SK-N-SH treated with all-trans-retinoic acid at 6 μM for 48 hours (cell line): ENCODE measurements at regions not wholly inside any gene's neighbourhood (a gene's known extent, or its start where the extent isn't known, plus 50 kb on each side); places are given as distances from the start of the nearest gene placed in this dataset.

ENCODE experiments used
- ARNTL ChIP-seq: fragments of 450-650 bp; formaldehyde crosslinking; IDR thresholded peaks from 2 replicates; pipeline ENCODE4 v1.5.0; 2020; ENCODE audit warnings: low read depth, mild to moderate bottlenecking, moderate library complexity, borderline replicate concordance
- CREB5 ChIP-seq: fragments of 250-450 bp; sonication (Bioruptor Pico); IDR thresholded peaks from 2 replicates; pipeline ENCODE4 v1.5.1; 2020; ENCODE audit warnings: low read depth, mild to moderate bottlenecking, moderate library complexity
- CSDC2 ChIP-seq: fragments of 250-450 bp; sonication (Bioruptor Pico); IDR thresholded peaks from 2 replicates; pipeline ENCODE4 v1.5.0; 2020; ENCODE audit warnings: mild to moderate bottlenecking, moderate library complexity
- GLIS3 ChIP-seq: fragments of 250-450 bp; sonication (Bioruptor Pico); IDR thresholded peaks from 2 replicates; pipeline ENCODE4 v1.5.0; 2020; ENCODE audit warnings: mild to moderate bottlenecking, moderate library complexity
- OSR1 ChIP-seq: fragments of 250-450 bp; sonication (Bioruptor Pico); IDR thresholded peaks from 2 replicates; pipeline ENCODE4 v1.8.0; 2022; ENCODE audit warnings: moderate library complexity, mild to moderate bottlenecking, inconsistent platforms
- PATZ1 ChIP-seq: fragments of 250-450 bp; sonication (Bioruptor Pico); IDR thresholded peaks from 2 replicates; pipeline ENCODE4 v1.8.0; 2020; ENCODE audit warnings: mild to moderate bottlenecking, moderate library complexity, borderline replicate concordance
- TOX ChIP-seq: fragments of 250-450 bp; sonication (Bioruptor Pico); IDR thresholded peaks from 2 replicates; pipeline ENCODE4 v1.8.0; 2021; ENCODE audit warnings: mild to moderate bottlenecking, moderate library complexity, borderline replicate concordance
- TSHZ2 ChIP-seq: fragments of 250-450 bp; sonication (Bioruptor Pico); IDR thresholded peaks from 2 replicates; pipeline ENCODE4 v1.5.0; 2020; ENCODE audit warnings: mild to moderate bottlenecking, moderate library complexity
- ZFP3 ChIP-seq: fragments of 250-450 bp; sonication (Bioruptor Pico); IDR thresholded peaks from 2 replicates; pipeline ENCODE4 v1.5.0; 2020; ENCODE audit warnings: mild to moderate bottlenecking, moderate library complexity
- ZNF565 ChIP-seq: fragments of 450-650 bp; formaldehyde crosslinking; conservative IDR thresholded peaks from 2 replicates; pipeline ENCODE4 v1.5.0; 2020; ENCODE audit warnings: low read depth, mild to moderate bottlenecking, moderate library complexity

DNA sequence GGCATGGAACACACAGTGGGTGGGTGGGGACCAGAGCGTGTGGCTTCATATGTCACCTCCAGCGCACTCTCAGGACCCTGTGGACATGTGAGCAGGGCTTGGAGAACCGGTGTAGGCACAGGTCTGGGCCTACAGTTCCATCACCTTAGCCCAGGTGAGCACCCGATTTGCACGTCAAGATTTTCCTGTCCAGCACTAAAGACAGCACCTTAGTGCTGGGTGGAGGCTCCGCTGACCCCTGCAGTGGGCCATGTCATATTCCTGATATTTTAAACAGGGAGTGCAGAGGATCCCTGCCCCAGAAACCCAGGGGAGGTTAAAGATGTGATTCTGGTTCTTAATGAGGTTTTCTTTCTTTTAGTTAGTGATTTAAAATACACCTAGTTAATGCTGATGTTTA, 356.0 kb upstream of the IRX4 start:
- TF ChIP-seq CREB5 (CRISPR knock-in tag), result no peak
- no peak for TF ChIP-seq CSDC2 (CRISPR knock-in tag)
- no peak for TF ChIP-seq ARNTL
- no peak for TF ChIP-seq PATZ1 (CRISPR knock-in tag)
- no peak for TF ChIP-seq GLIS3 (CRISPR knock-in tag)
- no peak for TF ChIP-seq ZNF565
- TF ChIP-seq ZFP3 (CRISPR knock-in tag), result no peak
- no peak for TF ChIP-seq TOX (CRISPR knock-in tag)
- TF ChIP-seq OSR1 (CRISPR knock-in tag), result no peak
- no peak for TF ChIP-seq TSHZ2 (CRISPR knock-in tag)
